WTC11 (cell line): ENCODE measurements at regions not wholly inside any gene's neighbourhood (a gene's known extent, or its start where the extent isn't known, plus 50 kb on each side); places are given as distances from the start of the nearest gene placed in this dataset.

ENCODE experiments used
- CREB1 ChIP-seq: sonication (generic); formaldehyde crosslinking; IDR thresholded peaks from 2 replicates; pipeline ENCODE4 v1.8.0; 2023; ENCODE audit warnings: mild to moderate bottlenecking, missing genetic modification reagents
- PRDM15 ChIP-seq: sonication (generic); formaldehyde crosslinking; IDR thresholded peaks from 2 replicates; pipeline ENCODE4 v1.8.0; 2022; ENCODE audit warnings: missing genetic modification reagents

- TF ChIP-seq CREB1: no peak
- no peak for TF ChIP-seq PRDM15
Measured at GRCh38 chr9:75210215-75210614, 121.9 kb downstream of the OSTF1 start.
